ENCODE measurements at regions not wholly inside any gene's neighbourhood (a gene's known extent, or its start where the extent isn't known, plus 50 kb on each side); places are given as distances from the start of the nearest gene placed in this dataset.

DNA sequence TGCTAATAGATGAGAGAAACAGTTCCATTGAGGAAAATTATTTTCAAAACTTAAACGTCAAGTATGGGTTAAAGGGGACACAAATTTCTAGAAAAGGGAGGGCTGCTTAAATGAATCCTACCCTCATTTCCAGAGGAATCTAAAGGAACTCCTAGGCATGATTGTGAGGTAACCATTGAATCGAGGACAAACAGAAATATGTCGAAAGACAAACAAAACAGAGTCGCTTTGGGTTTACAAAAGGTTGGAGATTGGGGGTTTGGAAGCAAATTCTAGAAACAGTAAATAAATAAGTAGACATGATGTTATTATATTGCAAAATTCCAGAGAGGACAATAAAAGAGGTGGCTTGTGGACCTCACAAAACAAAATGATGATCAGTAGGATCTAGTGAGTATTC is 173.1 kb downstream of the FTCDNL1 start:
- Histone ChIP-seq H3K9me3 (replicated peaks) (no peaks in the 10 kb centered on the region), H3K4me3 (no peak overlapping the region), H3K27ac (no peak overlapping the region)

DNA sequence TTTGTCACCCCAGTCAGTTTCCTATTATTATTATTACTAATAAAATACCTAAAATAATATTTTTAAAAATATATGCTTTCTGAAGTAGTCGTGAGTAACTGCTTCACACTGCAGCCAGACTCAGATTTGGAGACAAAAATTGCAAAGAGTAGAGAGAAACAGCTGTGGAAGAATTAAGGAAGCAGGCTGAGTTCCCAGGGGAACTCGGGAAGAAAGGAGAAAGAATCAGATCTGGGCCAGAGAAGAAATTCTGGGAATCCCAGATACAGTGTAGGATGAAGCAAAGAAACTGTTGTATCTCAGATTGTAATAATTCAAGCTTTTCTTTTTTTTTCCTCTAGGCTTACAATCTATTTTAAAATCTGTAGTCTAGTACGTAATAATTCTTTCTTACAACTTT is 182.3 kb downstream of the FTCDNL1 start:
- Histone ChIP-seq H3K9me3 (replicated peaks) (no peaks in the 10 kb centered on the region), H3K27me3 (peaks cover 13% of the 10 kb centered on the region; the same call in 1 of the 2 replicates), H3K27ac (no peak overlapping the region), H3K4me1 (no peaks in the 10 kb centered on the region), H3K36me3 (no peaks in the 10 kb centered on the region), H3K4me3 (no peak overlapping the region)
- DNase-seq: no peak

More for the DNA sequence above, 173.1 kb downstream of the FTCDNL1 start:
- Histone ChIP-seq H3K27me3 (no peaks in the 10 kb centered on the region), H3K36me3 (no peaks in the 10 kb centered on the region), H3K4me1 (no peaks in the 10 kb centered on the region)
- DNase-seq: no peak

DNA sequence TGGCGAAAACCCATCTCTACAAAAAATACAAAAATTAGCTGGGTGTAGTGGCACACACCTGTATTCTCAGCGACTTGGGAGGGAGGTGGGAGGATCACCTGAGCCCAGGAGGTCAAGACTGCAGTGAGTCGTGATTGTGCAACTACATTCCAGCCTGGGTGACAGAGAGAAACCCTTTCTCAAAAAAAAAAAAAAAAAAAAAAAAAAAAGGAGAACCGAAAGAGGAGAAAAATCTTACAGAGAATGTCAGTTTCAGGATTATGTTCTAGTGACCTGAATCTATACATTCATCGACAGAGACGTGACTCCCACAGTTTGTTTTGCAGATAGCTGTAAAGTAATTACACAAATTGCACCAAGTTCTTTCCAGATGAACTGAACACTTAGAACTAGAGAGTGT is 187.8 kb downstream of the FTCDNL1 start:
- Histone ChIP-seq H3K27ac (no peak overlapping the region), H3K36me3 (no peaks in the 10 kb centered on the region), H3K4me1 (no peaks in the 10 kb centered on the region), H3K4me3 (no peak overlapping the region), H3K9me3 (replicated peaks) (no peaks in the 10 kb centered on the region), H3K27me3 (no peaks in the 10 kb centered on the region)
- DNase-seq: no peak

DNA sequence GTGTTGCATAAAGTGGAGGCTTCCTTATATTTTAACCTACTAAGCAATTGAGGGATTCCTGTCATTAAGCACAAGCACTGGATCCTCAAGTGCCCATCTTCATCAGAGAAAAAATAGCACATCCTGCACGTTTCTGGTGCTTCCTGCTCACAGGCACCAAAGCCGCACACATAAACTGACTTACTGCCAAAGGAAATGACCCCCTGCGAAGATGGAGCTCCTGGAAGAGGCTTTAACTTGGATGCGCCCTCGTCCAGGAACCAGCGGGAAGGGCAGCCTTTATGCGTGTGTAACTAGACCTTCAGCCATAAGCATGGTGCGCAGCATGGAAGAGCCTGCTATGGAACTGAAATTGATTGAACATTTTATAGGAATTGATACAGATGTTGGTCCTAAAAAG is 188.7 kb downstream of the FTCDNL1 start:
- no peaks in the 10 kb centered on the region for H3K36me3 ChIP-seq
- H3K4me1 ChIP-seq: no peaks in the 10 kb centered on the region
- no peak overlapping the region for H3K27ac ChIP-seq
- no peak overlapping the region for H3K4me3 ChIP-seq
- H3K27me3 ChIP-seq: no peaks in the 10 kb centered on the region
- no peaks in the 10 kb centered on the region for H3K9me3 ChIP-seq (replicated peaks)
- DNase-seq: no peak

DNA sequence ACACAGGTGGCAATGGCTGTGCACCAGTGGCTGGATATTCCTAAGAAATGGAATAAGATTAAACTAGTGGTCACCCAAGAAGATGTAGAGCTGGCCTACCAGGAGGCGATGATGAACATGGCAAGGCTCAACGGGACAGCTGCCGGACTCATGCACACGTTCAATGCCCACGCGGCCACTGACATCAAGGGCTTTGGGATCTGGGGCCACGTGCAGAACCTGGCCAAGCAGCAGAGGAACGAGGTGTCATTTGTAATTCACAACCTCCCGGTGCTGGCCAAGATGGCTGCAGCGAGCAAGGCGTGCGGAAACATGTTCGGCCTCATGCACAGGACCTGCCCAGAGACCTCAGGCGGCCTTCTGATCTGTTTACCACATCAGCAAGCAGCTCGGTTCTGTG is 190.8 kb downstream of the FTCDNL1 start:
- H3K4me1 ChIP-seq: no peaks in the 10 kb centered on the region
- no peak for DNase-seq

DNA sequence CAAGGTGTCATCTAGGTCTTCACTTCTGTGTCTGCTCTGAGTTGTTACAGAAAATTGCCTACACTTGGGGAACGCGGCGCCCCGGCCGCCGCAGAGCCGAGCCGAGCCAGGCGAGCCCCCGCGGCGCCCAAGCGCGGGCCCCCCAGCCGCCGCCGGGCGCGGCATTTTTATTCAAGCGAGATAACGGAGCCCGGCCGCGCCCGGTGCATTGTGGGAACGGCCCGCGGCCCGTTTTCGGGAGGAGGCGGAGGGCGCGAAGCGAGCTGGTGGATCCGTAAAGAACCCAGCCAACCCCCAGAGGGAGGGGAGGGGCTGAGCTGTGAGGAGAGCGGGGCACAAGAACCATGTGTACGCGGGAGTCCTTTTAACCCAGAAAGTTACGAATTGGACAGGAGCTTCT is 191.8 kb downstream of the FTCDNL1 start:
- Histone ChIP-seq H3K27me3 (no peaks in the 10 kb centered on the region), H3K4me3 (peak overlapping the region; percentile 42), H3K36me3 (no peaks in the 10 kb centered on the region), H3K4me1 (no peaks in the 10 kb centered on the region), H3K9me3 (replicated peaks) (no peaks in the 10 kb centered on the region), H3K27ac (no peak overlapping the region)
- peak; percentile 35 to 48 for DNase-seq

More for the DNA sequence above, 190.8 kb downstream of the FTCDNL1 start:
- H3K27me3 ChIP-seq: no peaks in the 10 kb centered on the region
- no peak overlapping the region for H3K4me3 ChIP-seq
- no peak overlapping the region for H3K27ac ChIP-seq
- no peaks in the 10 kb centered on the region for H3K36me3 ChIP-seq
- no peaks in the 10 kb centered on the region for H3K9me3 ChIP-seq (replicated peaks)

DNA sequence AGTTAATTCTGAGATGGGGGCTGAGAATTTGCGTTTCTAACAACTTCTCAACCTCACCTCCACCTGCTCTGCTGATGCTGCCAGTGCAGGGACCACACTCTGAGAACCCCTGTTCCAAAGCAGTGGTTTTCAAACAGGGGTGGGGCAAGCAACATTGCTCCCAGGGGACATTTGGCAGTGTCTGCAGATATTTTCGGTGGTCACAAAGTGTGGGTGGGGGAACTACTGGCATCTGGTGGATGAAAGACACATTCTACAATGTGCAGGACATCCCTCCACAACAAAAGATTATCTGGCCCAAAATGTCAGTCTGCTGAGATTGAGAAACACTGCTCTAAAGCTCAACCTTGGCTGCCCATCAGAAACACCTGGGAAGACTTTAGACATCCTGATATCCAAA is 188.7 kb upstream of the SATB2 start:
- Histone ChIP-seq H3K9me3 (replicated peaks) (no peaks in the 10 kb centered on the region), H3K4me1 (no peaks in the 10 kb centered on the region), H3K27ac (no peak overlapping the region), H3K27me3 (no peaks in the 10 kb centered on the region), H3K36me3 (no peaks in the 10 kb centered on the region), H3K4me3 (no peak overlapping the region)
- DNase-seq: no peak

DNA sequence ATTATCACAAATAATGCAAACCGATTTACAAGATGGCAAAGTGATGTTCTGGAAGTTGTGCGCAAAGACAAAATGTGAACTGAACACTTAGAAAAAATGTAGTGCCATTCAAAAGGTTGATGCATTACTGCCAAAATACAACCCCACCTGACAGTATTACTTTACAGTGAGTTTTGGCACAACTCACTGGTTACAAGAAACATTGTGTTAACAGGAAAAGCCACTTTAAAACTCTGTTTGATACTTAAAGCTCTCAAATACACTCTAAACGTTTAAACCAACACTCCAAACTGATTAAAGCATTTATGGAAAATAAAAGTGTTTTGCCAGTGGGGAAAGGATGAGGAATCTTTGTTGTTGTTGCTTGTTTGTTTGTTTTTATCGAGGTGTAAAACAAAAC is 173.4 kb upstream of the SATB2 start:
- Histone ChIP-seq H3K9me3 (replicated peaks) (no peaks in the 10 kb centered on the region), H3K4me1 (no peaks in the 10 kb centered on the region), H3K36me3 (no peaks in the 10 kb centered on the region), H3K27me3 (no peaks in the 10 kb centered on the region; the same call in 1 of the 2 replicates), H3K27ac (no peak overlapping the region), H3K4me3 (no peak overlapping the region)
- DNase-seq: no peak

DNA sequence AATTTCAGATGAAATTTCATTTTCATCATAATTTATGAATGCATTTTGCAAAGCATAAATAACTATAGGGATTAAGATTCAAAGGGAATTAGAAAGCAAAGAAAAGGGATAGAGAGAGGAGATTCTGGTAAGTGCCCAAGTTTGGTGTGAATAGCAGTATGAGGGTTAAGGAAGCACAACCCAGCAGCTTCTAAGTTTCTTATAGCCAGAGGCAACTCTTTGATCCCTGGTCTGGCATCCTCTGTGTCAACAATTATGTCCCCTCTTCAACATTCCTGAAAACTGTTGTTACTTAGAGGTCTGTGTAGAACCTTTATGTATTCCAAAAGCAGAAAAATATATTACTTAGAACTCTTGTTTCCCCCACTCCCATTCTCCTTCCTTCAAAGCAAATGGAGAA is 171.6 kb upstream of the SATB2 start:
- no peaks in the 10 kb centered on the region for H3K9me3 ChIP-seq (replicated peaks)

DNA sequence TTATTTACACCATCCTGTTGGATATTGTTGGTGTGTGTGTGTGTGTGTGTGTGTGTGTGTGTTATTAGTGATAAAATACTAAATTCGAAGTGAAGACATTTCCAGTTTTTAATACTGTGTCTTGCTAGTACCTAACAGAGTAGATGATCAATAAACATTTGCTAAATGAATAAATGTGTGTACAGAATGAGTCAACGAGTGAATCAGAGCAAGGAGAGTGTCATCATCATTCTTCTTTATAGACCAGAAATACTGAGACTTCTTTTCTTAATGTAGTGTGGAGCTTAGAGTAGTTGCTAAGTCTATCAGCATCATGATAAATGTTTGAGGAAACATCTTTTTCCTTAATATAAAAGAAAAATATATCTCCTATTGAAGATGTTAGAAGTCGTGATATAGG is 169.7 kb upstream of the SATB2 start:
- Histone ChIP-seq H3K4me1 (no peaks in the 10 kb centered on the region), H3K27me3 (no peaks in the 10 kb centered on the region), H3K4me3 (no peak overlapping the region), H3K36me3 (no peaks in the 10 kb centered on the region), H3K27ac (no peak overlapping the region), H3K9me3 (replicated peaks) (no peaks in the 10 kb centered on the region)
- no peak for DNase-seq

More for the DNA sequence above, 171.6 kb upstream of the SATB2 start:
- DNase-seq: no peak
- H3K27ac ChIP-seq: no peak overlapping the region
- H3K4me1 ChIP-seq: no peaks in the 10 kb centered on the region
- no peaks in the 10 kb centered on the region for H3K36me3 ChIP-seq
- H3K4me3 ChIP-seq: no peak overlapping the region
- no peaks in the 10 kb centered on the region for H3K27me3 ChIP-seq

DNA sequence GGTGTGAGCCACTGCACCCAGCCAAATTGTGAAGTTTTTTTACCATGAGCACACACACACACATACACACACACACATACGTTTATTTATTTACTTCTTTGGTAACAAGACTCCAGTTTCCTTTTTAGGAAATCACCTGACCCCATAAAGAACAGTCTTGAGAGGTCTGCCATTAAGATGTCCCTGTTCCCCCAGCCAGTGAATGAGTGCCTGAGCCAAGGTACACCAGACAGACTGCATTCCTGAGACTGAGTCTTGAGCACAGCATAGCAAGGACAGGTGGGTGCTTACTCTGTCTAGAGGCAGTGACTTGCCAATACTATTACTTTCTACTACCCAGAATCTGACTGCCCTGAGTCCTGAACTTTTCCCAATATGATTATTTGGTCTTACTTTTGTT is 167.2 kb upstream of the SATB2 start:
- Histone ChIP-seq H3K36me3 (no peaks in the 10 kb centered on the region), H3K27ac (no peak overlapping the region), H3K9me3 (replicated peaks) (no peaks in the 10 kb centered on the region), H3K4me3 (no peak overlapping the region), H3K4me1 (no peaks in the 10 kb centered on the region), H3K27me3 (no peaks in the 10 kb centered on the region)
- DNase-seq: no peak

DNA sequence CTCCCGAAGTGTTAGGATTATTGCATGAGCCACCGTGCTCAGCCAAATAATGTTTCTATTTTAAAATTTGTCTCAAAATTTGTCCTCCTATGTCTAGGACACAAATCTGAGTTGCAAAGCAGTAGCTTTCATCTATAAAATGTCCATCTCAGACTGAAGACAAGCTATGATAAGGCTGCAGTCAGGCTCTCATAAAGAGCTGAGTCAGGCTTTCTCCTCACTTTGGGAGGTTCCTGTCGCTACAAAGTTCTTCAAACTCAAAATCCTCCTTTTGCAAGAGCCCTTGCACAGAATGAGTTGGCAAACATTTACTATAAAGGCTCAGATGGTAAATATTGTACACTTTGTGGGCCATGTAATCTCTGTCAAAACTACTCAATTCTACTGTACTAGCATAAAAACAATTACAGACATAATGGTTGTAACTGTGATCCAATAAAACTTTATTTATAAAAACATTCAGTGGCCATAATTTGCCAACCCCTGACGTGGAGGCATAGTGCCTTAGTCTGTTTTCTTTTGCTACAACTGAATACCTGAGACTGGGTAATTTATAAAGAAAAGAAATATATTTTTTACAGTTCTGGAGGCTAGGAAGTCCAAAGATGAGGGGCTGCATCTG is 154.9 kb upstream of the SATB2 start:
- Histone ChIP-seq H3K4me1 (no peaks in the 10 kb centered on the region), H3K27me3 (no peaks in the 10 kb centered on the region), H3K4me3 (no peak overlapping the region), H3K36me3 (no peaks in the 10 kb centered on the region), H3K27ac (no peak overlapping the region), H3K9me3 (replicated peaks) (no peaks in the 10 kb centered on the region)
- DNase-seq: no peak

DNA sequence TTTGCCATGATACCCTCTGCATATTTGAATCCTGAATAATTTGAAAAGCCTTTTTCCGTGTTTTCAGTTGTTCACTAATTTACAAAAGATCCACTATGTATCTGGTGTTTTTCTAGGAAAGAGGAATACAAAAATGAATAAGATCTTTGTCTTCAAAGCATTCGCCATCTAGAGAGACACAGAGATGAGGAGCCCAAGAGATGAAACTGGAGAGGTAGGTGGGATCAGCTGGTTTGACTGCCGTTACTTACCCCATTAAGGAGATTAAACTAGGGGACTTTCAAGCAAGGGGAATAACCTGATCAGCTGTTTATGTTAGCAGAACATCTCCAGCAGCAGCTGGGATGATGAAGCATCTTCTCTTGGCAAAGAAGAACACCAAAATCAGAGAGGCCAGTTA is 150.2 kb upstream of the SATB2 start:
- H3K9me3 ChIP-seq (replicated peaks): no peaks in the 10 kb centered on the region

DNA sequence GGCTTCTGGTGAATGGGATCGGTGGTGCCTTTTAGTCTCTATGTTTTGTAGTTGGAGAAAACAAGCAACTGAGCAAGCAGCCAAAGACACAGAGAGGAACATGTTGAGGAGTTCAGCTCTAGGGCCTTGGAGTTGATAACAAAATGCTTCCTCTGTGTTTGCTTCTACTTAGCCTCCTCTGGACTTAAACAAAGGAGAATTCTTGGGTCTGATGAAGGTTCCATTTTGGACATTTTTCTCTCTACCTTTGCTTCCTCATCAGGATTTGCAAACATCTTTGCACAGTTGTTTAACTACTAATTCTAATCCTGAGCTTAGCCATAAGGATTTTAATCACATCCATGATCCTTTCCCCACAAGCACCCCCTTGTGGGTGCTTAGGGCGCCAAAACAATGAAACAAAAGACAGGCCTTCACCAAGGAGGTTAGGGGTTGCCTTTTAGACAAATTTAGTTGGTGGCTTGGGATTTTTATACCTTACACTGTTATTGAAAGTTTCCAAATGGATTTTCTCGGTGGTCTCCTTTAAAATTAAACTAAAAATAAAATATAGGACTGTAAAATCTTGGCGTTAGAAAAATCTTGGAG is 148.5 kb upstream of the SATB2 start:
- no peaks in the 10 kb centered on the region for H3K27me3 ChIP-seq
- no peak overlapping the region for H3K27ac ChIP-seq
- no peaks in the 10 kb centered on the region for H3K4me1 ChIP-seq
- no peaks in the 10 kb centered on the region for H3K36me3 ChIP-seq
- DNase-seq: peak in 1 of 2 experiments; percentile 41
- H3K4me3 ChIP-seq: no peak overlapping the region
- H3K9me3 ChIP-seq (replicated peaks): no peaks in the 10 kb centered on the region

More for the DNA sequence above, 150.2 kb upstream of the SATB2 start:
- Histone ChIP-seq H3K4me3 (no peak overlapping the region), H3K4me1 (no peaks in the 10 kb centered on the region), H3K27me3 (no peaks in the 10 kb centered on the region), H3K36me3 (no peaks in the 10 kb centered on the region), H3K27ac (no peak overlapping the region)
- DNase-seq: no peak

DNA sequence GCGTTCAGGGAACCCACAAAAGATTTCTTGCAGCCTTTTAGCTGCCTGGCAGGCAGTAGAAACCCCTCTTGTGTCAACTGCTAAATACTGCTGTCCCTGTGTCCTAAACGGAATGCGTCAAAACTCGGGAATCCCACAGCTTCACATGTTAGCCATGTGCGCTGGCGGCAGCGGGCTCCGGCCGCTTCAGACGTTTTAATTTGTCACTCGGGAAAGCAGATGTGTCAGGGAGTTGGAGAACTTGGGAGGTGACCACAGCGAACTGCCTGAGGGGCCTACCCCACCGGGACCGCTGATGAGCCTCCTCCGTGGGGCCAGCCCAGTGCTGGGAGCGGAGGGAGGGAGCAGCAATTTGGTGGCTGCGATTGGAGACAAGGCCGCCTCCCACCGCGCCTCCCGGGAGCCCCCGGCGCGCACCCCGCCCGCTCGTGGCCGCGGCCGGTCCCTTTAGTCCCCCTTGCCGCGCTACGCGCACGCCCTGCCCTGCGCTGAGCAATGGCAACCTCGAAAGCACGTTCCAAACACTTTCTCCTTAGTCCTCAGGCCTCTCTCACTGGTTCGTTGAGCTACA is 146.1 kb upstream of the SATB2 start:
- no peak overlapping the region for H3K27ac ChIP-seq
- no peaks in the 10 kb centered on the region for H3K27me3 ChIP-seq
- H3K4me1 ChIP-seq: no peaks in the 10 kb centered on the region
- no peaks in the 10 kb centered on the region for H3K36me3 ChIP-seq
- H3K9me3 ChIP-seq (replicated peaks): no peaks in the 10 kb centered on the region
- no peak for DNase-seq
- H3K4me3 ChIP-seq: no peak overlapping the region

Data from SJCRH30 (cell line).